ENCODE measurements at regions not wholly inside any gene's neighbourhood (a gene's known extent, or its start where the extent isn't known, plus 50 kb on each side); places are given as distances from the start of the nearest gene placed in this dataset.

DNA sequence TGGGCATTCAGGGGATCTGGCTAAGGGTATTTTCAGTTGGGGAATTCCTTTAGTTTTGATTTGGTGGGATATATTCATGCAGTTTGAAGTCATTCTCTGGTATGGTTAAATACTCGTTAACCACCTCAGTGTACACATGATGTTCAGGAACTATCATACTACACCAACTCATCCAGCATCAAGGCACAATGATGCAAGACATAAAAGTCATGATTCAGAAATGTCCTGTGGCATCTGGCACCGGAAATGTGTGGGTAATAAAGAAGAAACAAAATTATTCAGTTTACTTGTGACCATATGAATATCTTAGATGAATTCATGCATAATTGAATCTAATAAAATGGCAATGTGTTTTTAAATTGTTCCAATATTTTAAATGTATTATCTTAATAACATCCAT, 129.0 kb upstream of the BMP5 start (continued):
- no peak for TF ChIP-seq CREB1 (IDR thresholded peaks at IDR 0.05)
- TF ChIP-seq GTF2F1 (IDR thresholded peaks at IDR 0.05; ENCODE audit: borderline replicate concordance, low read depth, low read length): no peak
- TF ChIP-seq PHF8 (conservative IDR thresholded peaks at IDR 0.05; ENCODE audit: low read depth, low read length): no peak
